Dermis blood vessel endothelial cell (primary cell): ENCODE measurements at regions not wholly inside any gene's neighbourhood (a gene's known extent, or its start where the extent isn't known, plus 50 kb on each side); places are given as distances from the start of the nearest gene placed in this dataset.
A peak's percentile ranks its signal among the peaks of the same experiment; 100 is the strongest.

ENCODE experiments used
- DNase-seq: peaks from one replicate; pipeline ENCODE4 v3.0.0; 2010

- no peak for DNase-seq
Observed at GRCh38 chr12:127664901-127665300, 602.1 kb upstream of the TMEM132C start.

GRCh38 chr12:127667131-127667685 is 599.8 kb upstream of the TMEM132C start:
- DNase-seq, result no peak

GRCh38 chr12:127670294-127670693 is 596.7 kb upstream of the TMEM132C start:
- no peak for DNase-seq

- no peak for DNase-seq
Observed at GRCh38 chr12:127670796-127671195, 596.2 kb upstream of the TMEM132C start.

- DNase-seq, result no peak
Observed at GRCh38 chr12:127675936-127676335, 591.0 kb upstream of the TMEM132C start.

- peak; percentile 63 for DNase-seq
Observed at GRCh38 chr12:127677537-127678131, 589.3 kb upstream of the TMEM132C start.

GRCh38 chr12:127678945-127679344 is 588.0 kb upstream of the TMEM132C start:
- no peak for DNase-seq

GRCh38 chr12:127680516-127680915 is 586.5 kb upstream of the TMEM132C start:
- DNase-seq, result no peak

- no peak for DNase-seq
Observed at GRCh38 chr12:127681151-127681754, 585.7 kb upstream of the TMEM132C start.

GRCh38 chr12:127685491-127685890 is 581.5 kb upstream of the TMEM132C start:
- DNase-seq, result no peak

- no peak for DNase-seq
Observed at GRCh38 chr12:127685931-127686330, 581.0 kb upstream of the TMEM132C start.

- DNase-seq, result no peak
Observed at GRCh38 chr12:127687181-127687580, 579.8 kb upstream of the TMEM132C start.

- DNase-seq, result no peak
Observed at GRCh38 chr12:127688906-127689428, 578.0 kb upstream of the TMEM132C start.

- no peak for DNase-seq
Observed at GRCh38 chr12:127690161-127690560, 576.8 kb upstream of the TMEM132C start.

GRCh38 chr12:127696963-127697362 is 570.0 kb upstream of the TMEM132C start:
- DNase-seq, result no peak

- DNase-seq, result no peak
Observed at GRCh38 chr12:127703026-127703425, 563.9 kb upstream of the TMEM132C start.

GRCh38 chr12:127711108-127711507 is 555.9 kb upstream of the TMEM132C start:
- DNase-seq, result no peak

- no peak for DNase-seq
Observed at GRCh38 chr12:127712561-127712960, 554.4 kb upstream of the TMEM132C start.

- no peak for DNase-seq
Observed at GRCh38 chr12:127716166-127716565, 550.8 kb upstream of the TMEM132C start.

- no peak for DNase-seq
Observed at GRCh38 chr12:127717278-127717677, 549.7 kb upstream of the TMEM132C start.

GRCh38 chr12:127720334-127720733 is 546.6 kb upstream of the TMEM132C start:
- no peak for DNase-seq

- no peak for DNase-seq
Observed at GRCh38 chr12:127722611-127723010, 544.4 kb upstream of the TMEM132C start.

GRCh38 chr12:127723251-127723650 is 543.7 kb upstream of the TMEM132C start:
- no peak for DNase-seq

GRCh38 chr12:127726671-127727315 is 540.2 kb upstream of the TMEM132C start:
- no peak for DNase-seq
